HepG2 (cell line): ENCODE measurements at regions not wholly inside any gene's neighbourhood (a gene's known extent, or its start where the extent isn't known, plus 50 kb on each side); places are given as distances from the start of the nearest gene placed in this dataset.

Source experiments
- FOXJ3 ChIP-seq: sonication (generic); formaldehyde crosslinking; IDR thresholded peaks from 2 replicates; pipeline ENCODE4 v1.4.0; 2020; ENCODE audit warnings: missing genetic modification reagents, mild to moderate bottlenecking, borderline replicate concordance
- PRMT3 ChIP-seq: sonication (generic); formaldehyde crosslinking; IDR thresholded peaks from 2 replicates; pipeline ENCODE4 v1.8.1; 2022; ENCODE audit warnings: low read depth, mild to moderate bottlenecking, moderate library complexity, missing genetic modification reagents, borderline replicate concordance
- RARG ChIP-seq: sonication (generic); formaldehyde crosslinking; IDR thresholded peaks from 2 replicates; pipeline ENCODE4 v1.4.0; 2020; ENCODE audit warnings: low read depth, mild to moderate bottlenecking, missing genetic modification reagents
- TF ChIP-seq, protein P1 (sequence below): sonication (generic); formaldehyde crosslinking; IDR thresholded peaks from 2 replicates; pipeline ENCODE4 v1.5.0; 2020; ENCODE audit warnings: mild to moderate bottlenecking, missing genetic modification reagents, moderate library complexity

DNA sequence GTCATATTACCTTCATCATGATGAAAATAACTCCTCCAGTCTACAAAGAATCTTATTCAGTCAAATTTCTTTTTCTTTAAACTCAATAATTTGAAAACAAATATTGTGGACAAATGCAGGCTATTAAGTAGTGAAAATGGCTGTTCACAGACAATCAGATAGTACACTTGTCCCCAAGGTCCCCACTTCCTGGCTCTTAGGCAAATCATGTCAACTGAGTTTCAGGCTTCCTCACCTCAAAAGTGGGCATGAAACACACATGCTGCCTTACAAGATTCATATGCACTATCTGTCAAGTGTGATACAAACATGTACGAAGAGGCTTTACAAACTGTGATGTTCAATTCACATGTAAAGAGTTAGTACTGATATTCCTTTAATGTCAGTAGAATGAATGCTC lies 385.2 kb upstream of the SEMA6A start:
- TF ChIP-seq FOXJ3 (CRISPR knock-in tag) (no peak), PRMT3 (CRISPR knock-in tag) (no peak), RARG (CRISPR knock-in tag) (no peak)
- TF ChIP-seq, protein P1, sequence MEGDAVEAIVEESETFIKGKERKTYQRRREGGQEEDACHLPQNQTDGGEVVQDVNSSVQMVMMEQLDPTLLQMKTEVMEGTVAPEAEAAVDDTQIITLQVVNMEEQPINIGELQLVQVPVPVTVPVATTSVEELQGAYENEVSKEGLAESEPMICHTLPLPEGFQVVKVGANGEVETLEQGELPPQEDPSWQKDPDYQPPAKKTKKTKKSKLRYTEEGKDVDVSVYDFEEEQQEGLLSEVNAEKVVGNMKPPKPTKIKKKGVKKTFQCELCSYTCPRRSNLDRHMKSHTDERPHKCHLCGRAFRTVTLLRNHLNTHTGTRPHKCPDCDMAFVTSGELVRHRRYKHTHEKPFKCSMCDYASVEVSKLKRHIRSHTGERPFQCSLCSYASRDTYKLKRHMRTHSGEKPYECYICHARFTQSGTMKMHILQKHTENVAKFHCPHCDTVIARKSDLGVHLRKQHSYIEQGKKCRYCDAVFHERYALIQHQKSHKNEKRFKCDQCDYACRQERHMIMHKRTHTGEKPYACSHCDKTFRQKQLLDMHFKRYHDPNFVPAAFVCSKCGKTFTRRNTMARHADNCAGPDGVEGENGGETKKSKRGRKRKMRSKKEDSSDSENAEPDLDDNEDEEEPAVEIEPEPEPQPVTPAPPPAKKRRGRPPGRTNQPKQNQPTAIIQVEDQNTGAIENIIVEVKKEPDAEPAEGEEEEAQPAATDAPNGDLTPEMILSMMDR (CRISPR knock-in tag), result no peak
